ENCODE measurements at regions not wholly inside any gene's neighbourhood (a gene's known extent, or its start where the extent isn't known, plus 50 kb on each side); places are given as distances from the start of the nearest gene placed in this dataset.

DNA sequence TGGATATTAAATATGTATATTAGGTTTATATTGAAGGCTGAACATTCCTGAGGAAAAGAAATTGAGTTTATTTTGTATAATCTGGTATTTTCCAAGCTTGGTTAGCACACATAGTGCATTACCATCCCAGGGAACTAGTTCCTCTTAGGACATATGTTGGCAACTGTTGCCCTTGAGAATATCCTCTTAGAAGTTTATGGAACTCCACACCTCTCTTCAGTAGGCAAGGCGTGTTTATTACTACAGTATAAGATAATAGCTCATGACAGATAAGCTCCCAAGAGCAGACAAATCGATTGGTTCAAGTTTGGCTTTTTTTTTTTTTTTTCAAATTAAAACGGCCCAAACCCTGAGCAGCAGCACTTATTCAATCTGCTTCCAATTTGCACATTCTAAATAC lies 59.8 kb upstream of the SIPA1L2 start:
- TF ChIP-seq, protein P1, sequence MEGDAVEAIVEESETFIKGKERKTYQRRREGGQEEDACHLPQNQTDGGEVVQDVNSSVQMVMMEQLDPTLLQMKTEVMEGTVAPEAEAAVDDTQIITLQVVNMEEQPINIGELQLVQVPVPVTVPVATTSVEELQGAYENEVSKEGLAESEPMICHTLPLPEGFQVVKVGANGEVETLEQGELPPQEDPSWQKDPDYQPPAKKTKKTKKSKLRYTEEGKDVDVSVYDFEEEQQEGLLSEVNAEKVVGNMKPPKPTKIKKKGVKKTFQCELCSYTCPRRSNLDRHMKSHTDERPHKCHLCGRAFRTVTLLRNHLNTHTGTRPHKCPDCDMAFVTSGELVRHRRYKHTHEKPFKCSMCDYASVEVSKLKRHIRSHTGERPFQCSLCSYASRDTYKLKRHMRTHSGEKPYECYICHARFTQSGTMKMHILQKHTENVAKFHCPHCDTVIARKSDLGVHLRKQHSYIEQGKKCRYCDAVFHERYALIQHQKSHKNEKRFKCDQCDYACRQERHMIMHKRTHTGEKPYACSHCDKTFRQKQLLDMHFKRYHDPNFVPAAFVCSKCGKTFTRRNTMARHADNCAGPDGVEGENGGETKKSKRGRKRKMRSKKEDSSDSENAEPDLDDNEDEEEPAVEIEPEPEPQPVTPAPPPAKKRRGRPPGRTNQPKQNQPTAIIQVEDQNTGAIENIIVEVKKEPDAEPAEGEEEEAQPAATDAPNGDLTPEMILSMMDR (IDR thresholded peaks at IDR 0.05) = no peak
- no peak for TF ChIP-seq POLR2A (IDR thresholded peaks at IDR 0.05)

Measured in right lobe of liver (tissue), 4 donors.